B cell (primary cell): ENCODE measurements at regions not wholly inside any gene's neighbourhood (a gene's known extent, or its start where the extent isn't known, plus 50 kb on each side); places are given as distances from the start of the nearest gene placed in this dataset.

Source experiments
- CTCF ChIP-seq: fragments of 200-600 bp; IDR thresholded peaks from one replicate; pipeline ENCODE4 v1.8.0; 2022; ENCODE audit warnings: antibody characterized with exemption, mild to moderate bottlenecking
- EZH2 ChIP-seq: IDR thresholded peaks from 2 replicates; pipeline ENCODE4 v1.6.1; 2012; ENCODE audit warnings: borderline replicate concordance, low read depth, mild to moderate bottlenecking, moderate library complexity, low read length; ENCODE audit not compliant: insufficient read depth, poor library complexity, severe bottlenecking

- TF ChIP-seq CTCF (no peak), EZH2 (no peak)
Observed at GRCh38 chr5:40441733-40442132, 238.0 kb upstream of the PTGER4 start.
